Trophoblast cell (in vitro differentiated cells and primary cell): ENCODE measurements at regions not wholly inside any gene's neighbourhood (a gene's known extent, or its start where the extent isn't known, plus 50 kb on each side); places are given as distances from the start of the nearest gene placed in this dataset.

Experiments used
- DNase-seq, 2 donors: peaks; one replicate each; pipeline ENCODE4 v3.0.0-alpha.2; 2016
- H2AFZ ChIP-seq: 2 replicates; pipeline ENCODE4 v1.6.1; 2013; ENCODE audit warnings: low read length, moderate library complexity, mild to moderate bottlenecking; ENCODE audit not compliant: insufficient read depth, poor library complexity
- H2AK5ac ChIP-seq: 2 replicates; pipeline ENCODE4 v1.6.1; 2013; ENCODE audit warnings: mild to moderate bottlenecking, low read length
- H2BK120ac ChIP-seq: 2 replicates; pipeline ENCODE4 v1.6.1; 2013; ENCODE audit warnings: low read length, mild to moderate bottlenecking, moderate library complexity; ENCODE audit not compliant: insufficient read depth, poor library complexity
- H2BK12ac ChIP-seq: 2 replicates; pipeline ENCODE4 v1.6.1; 2013; ENCODE audit warnings: mild to moderate bottlenecking, low read length, moderate library complexity
- H2BK5ac ChIP-seq: 2 replicates; pipeline ENCODE4 v1.6.1; 2013; ENCODE audit warnings: low read length, low read depth, moderate library complexity, mild to moderate bottlenecking; ENCODE audit not compliant: poor library complexity
- H3K14ac ChIP-seq: 2 replicates; pipeline ENCODE4 v1.6.1; 2013; ENCODE audit warnings: mild to moderate bottlenecking, low read length
- H3K18ac ChIP-seq: 2 replicates; pipeline ENCODE4 v1.6.1; 2013; ENCODE audit warnings: mild to moderate bottlenecking, low read length
- H3K23ac ChIP-seq: 2 replicates; pipeline ENCODE4 v1.6.1; 2013; ENCODE audit warnings: low read length
- H3K27ac ChIP-seq: 2 replicates; pipeline ENCODE4 v1.5.1; 2013; ENCODE audit warnings: low read depth, mild to moderate bottlenecking, inconsistent platforms, low read length, moderate library complexity
- H3K27me3 ChIP-seq: 2 replicates; pipeline ENCODE4 v1.6.1; 2013; ENCODE audit warnings: inconsistent platforms, mild to moderate bottlenecking, low read length, moderate library complexity; ENCODE audit not compliant: insufficient read depth
- H3K36me3 ChIP-seq, 2 experiments: 1 replicate in 1 of 2; 2 replicates in 1 of 2; pipeline ENCODE4 v1.6.1; 2013; ENCODE audit warnings: low read length in 2 of 2, mild to moderate bottlenecking in 2 of 2, moderate library complexity in 1 of 2; ENCODE audit not compliant: insufficient read depth in 2 of 2, control insufficient read depth in 1 of 2
- H3K4ac ChIP-seq: 2 replicates; pipeline ENCODE4 v1.6.1; 2013; ENCODE audit warnings: low read depth, mild to moderate bottlenecking, low read length, moderate library complexity
- H3K4me1 ChIP-seq, 2 experiments: 1 replicate in 1 of 2; 2 replicates in 1 of 2; pipeline ENCODE4 v1.6.1; 2013; ENCODE audit warnings: low read length in 2 of 2, mild to moderate bottlenecking in 2 of 2, moderate library complexity in 1 of 2; ENCODE audit not compliant: insufficient read depth in 2 of 2, control insufficient read depth in 1 of 2
- H3K4me2 ChIP-seq: 2 replicates; pipeline ENCODE4 v1.6.1; 2013; ENCODE audit warnings: inconsistent platforms, mild to moderate bottlenecking, low read length, moderate library complexity
- H3K4me3 ChIP-seq: 2 replicates; pipeline ENCODE4 v1.5.1; 2013; ENCODE audit warnings: mild to moderate bottlenecking, low read depth, low read length, inconsistent platforms
- H3K79me1 ChIP-seq: one replicate; pipeline ENCODE4 v1.6.1; 2013; ENCODE audit warnings: low read length
- H3K79me2 ChIP-seq: 2 replicates; pipeline ENCODE4 v1.6.1; 2013; ENCODE audit warnings: low read length, mild to moderate bottlenecking; ENCODE audit not compliant: control insufficient read depth, insufficient read depth, poor library complexity
- H3K9ac ChIP-seq: 2 replicates; pipeline ENCODE4 v1.6.1; 2013; ENCODE audit warnings: mild to moderate bottlenecking, low read length
- H3K9me3 ChIP-seq: 2 replicates; pipeline ENCODE4 v1.6.1; 2013; ENCODE audit warnings: low read depth, mild to moderate bottlenecking, control low read depth, inconsistent platforms, low read length; ENCODE audit not compliant: insufficient read depth
- H4K12ac ChIP-seq: 2 replicates; pipeline ENCODE4 v1.6.1; 2013; ENCODE audit warnings: low read depth, mild to moderate bottlenecking, low read length, moderate library complexity
- H4K8ac ChIP-seq: 2 replicates; pipeline ENCODE4 v1.6.1; 2013; ENCODE audit warnings: low read depth, mild to moderate bottlenecking, low read length, moderate library complexity
- H4K91ac ChIP-seq: one replicate; pipeline ENCODE4 v1.6.1; 2013; ENCODE audit warnings: low read depth, mild to moderate bottlenecking, low read length, moderate library complexity
- WGBS: extraction: QIAGEN DNeasy Blood & Tissue Kit; methylation state at CpG from one replicate; pipeline ENCODE4 v1.1.7; 2013; ENCODE audit warnings: missing lambda C conversion rate; ENCODE audit not compliant: insufficient read length, insufficient coverage; ENCODE audit errors: extremely low coverage; 5-methylcytosine and 5-hydroxymethylcytosine counted together

- no peak overlapping the region for H4K8ac ChIP-seq
- H3K79me2 ChIP-seq, result no peaks in the 10 kb centered on the region
- no peaks in the 10 kb centered on the region for H3K4me1 ChIP-seq
- no peak overlapping the region for H3K9ac ChIP-seq
- H2BK5ac ChIP-seq, result no peak overlapping the region
- no peak overlapping the region for H3K4me2 ChIP-seq
- H2AK5ac ChIP-seq, result no peak overlapping the region
- H3K18ac ChIP-seq, result no peak overlapping the region
- H4K12ac ChIP-seq, result no peak overlapping the region
- no peak overlapping the region for H2BK120ac ChIP-seq
- H2BK12ac ChIP-seq, result no peak overlapping the region
- WGBS, result no CpG with 5 or more reads among the region's 4 CpGs
- H3K23ac ChIP-seq, result no peak overlapping the region
- no peak overlapping the region for H3K14ac ChIP-seq
- no peaks in the 10 kb centered on the region for H3K9me3 ChIP-seq
- no peak overlapping the region for H4K91ac ChIP-seq
- no peaks in the 10 kb centered on the region for H3K36me3 ChIP-seq
- H2AFZ ChIP-seq, result no peak overlapping the region
- no peak overlapping the region for H3K4me3 ChIP-seq
- no peak overlapping the region for H3K4ac ChIP-seq
- DNase-seq, result no peak
- H3K27ac ChIP-seq, result no peak overlapping the region
- no peaks in the 10 kb centered on the region for H3K79me1 ChIP-seq
- no peaks in the 10 kb centered on the region for H3K27me3 ChIP-seq
These were observed 151.9 kb upstream of the PELI1 start for GRCh38 chr2:64296140-64296480.

DNA sequence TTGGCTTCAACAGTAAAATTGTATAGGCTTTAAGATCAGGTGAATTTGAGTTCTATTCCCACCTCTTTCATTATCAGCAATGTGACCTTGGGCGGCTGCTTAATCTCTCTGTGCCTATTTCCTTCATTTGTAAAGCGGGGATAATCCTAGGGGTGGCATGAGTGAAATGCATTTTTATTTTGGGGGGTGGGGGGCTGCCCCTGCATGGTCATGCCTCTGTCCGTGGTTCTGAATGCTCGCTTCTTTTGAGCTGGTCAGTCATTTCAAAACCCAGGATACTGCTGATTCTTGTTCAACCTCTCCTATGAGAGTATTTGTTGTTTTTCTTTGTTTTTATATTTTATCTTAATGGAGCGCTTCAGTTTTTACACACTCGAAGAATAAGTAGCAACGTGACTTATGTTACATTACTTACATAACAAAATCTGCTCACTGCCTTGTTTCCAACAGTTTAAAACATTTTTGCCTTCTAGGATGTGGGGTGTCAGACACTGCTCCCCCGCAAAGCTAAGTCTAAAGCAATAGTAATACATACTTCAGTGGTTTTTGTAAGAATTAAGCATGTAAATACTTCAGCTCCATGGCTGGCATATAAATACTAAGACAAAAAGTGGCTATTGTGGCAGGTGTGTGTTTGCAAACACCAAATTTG, 152.6 kb upstream of the PELI1 start:
- H3K14ac ChIP-seq, result no peak overlapping the region
- no peak overlapping the region for H3K4me2 ChIP-seq
- H3K79me2 ChIP-seq, result no peaks in the 10 kb centered on the region
- H3K18ac ChIP-seq, result no peak overlapping the region
- H4K8ac ChIP-seq, result no peak overlapping the region
- H4K91ac ChIP-seq, result no peak overlapping the region
- no peak overlapping the region for H2BK5ac ChIP-seq
- no peak for DNase-seq
- H4K12ac ChIP-seq, result no peak overlapping the region
- no peak overlapping the region for H2BK120ac ChIP-seq
- no peaks in the 10 kb centered on the region for H3K79me1 ChIP-seq
- no peaks in the 10 kb centered on the region for H3K36me3 ChIP-seq
- no peak overlapping the region for H3K4me3 ChIP-seq
- H3K23ac ChIP-seq, result no peak overlapping the region
- H3K27ac ChIP-seq, result no peak overlapping the region
- no peaks in the 10 kb centered on the region for H3K4me1 ChIP-seq
- no peak overlapping the region for H2AK5ac ChIP-seq
- no peaks in the 10 kb centered on the region for H3K27me3 ChIP-seq
- H3K9ac ChIP-seq, result no peak overlapping the region
- no CpG with 5 or more reads among the region's 8 CpGs for whole genome bisulfite sequencing
- H3K4ac ChIP-seq, result no peak overlapping the region
- H2BK12ac ChIP-seq, result no peak overlapping the region
- H2AFZ ChIP-seq, result no peak overlapping the region
- H3K9me3 ChIP-seq, result no peaks in the 10 kb centered on the region

GRCh38 chr2:64298161-64298560, 153.9 kb upstream of the PELI1 start:
- no peak overlapping the region for H3K14ac ChIP-seq
- H3K79me2 ChIP-seq, result no peaks in the 10 kb centered on the region
- no peak overlapping the region for H2AFZ ChIP-seq
- no CpG with 5 or more reads among the region's 2 CpGs for WGBS
- H3K9me3 ChIP-seq, result no peaks in the 10 kb centered on the region
- no peak overlapping the region for H3K4ac ChIP-seq
- H3K18ac ChIP-seq, result no peak overlapping the region
- no peak overlapping the region for H3K9ac ChIP-seq
- no peaks in the 10 kb centered on the region for H3K79me1 ChIP-seq
- no peak overlapping the region for H4K12ac ChIP-seq
- H3K4me3 ChIP-seq, result no peak overlapping the region
- no peaks in the 10 kb centered on the region for H3K4me1 ChIP-seq
- no peak overlapping the region for H2AK5ac ChIP-seq
- no peaks in the 10 kb centered on the region for H3K27me3 ChIP-seq
- H3K36me3 ChIP-seq, result no peaks in the 10 kb centered on the region
- H2BK5ac ChIP-seq, result no peak overlapping the region
- H4K8ac ChIP-seq, result no peak overlapping the region
- H2BK120ac ChIP-seq, result no peak overlapping the region
- DNase-seq, result no peak
- H3K23ac ChIP-seq, result no peak overlapping the region
- H3K27ac ChIP-seq, result no peak overlapping the region
- H3K4me2 ChIP-seq, result no peak overlapping the region
- H4K91ac ChIP-seq, result no peak overlapping the region
- H2BK12ac ChIP-seq, result no peak overlapping the region

GRCh38 chr2:64300066-64300465, 153.9 kb upstream of the LGALSL start:
- Histone ChIP-seq H2BK120ac (no peak overlapping the region), H3K18ac (no peak overlapping the region), H3K79me2 (no peaks in the 10 kb centered on the region), H4K91ac (no peak overlapping the region), H3K27ac (no peak overlapping the region), H3K36me3 (no peaks in the 10 kb centered on the region), H2AFZ (no peak overlapping the region), H4K8ac (no peak overlapping the region), H3K4me3 (no peak overlapping the region), H3K79me1 (no peaks in the 10 kb centered on the region), H4K12ac (no peak overlapping the region), H3K4me2 (no peak overlapping the region), H3K4ac (no peak overlapping the region), H3K14ac (no peak overlapping the region), H3K23ac (no peak overlapping the region), H3K9ac (no peak overlapping the region), H3K27me3 (no peaks in the 10 kb centered on the region), H2BK12ac (no peak overlapping the region), H3K9me3 (no peaks in the 10 kb centered on the region), H2BK5ac (no peak overlapping the region), H2AK5ac (no peak overlapping the region), H3K4me1 (no peaks in the 10 kb centered on the region)
- WGBS, result no CpG with 5 or more reads among the region's 3 CpGs
- DNase-seq, result no peak
